ENCODE measurements at regions not wholly inside any gene's neighbourhood (a gene's known extent, or its start where the extent isn't known, plus 50 kb on each side); places are given as distances from the start of the nearest gene placed in this dataset.

- Histone ChIP-seq H3K4me2 (ENCODE audit: low read length) (no peak overlapping the region), H3K79me2 (ENCODE audit: insufficient read depth, low read depth, low read length) (no peaks in the 10 kb centered on the region), H3K36me3 (ENCODE audit: insufficient read depth, low read length) (no peaks in the 10 kb centered on the region), H2AFZ (ENCODE audit: low read length) (no peak overlapping the region), H3K27ac (ENCODE audit: low read depth, low read length, poor library complexity, severe bottlenecking) (no peak overlapping the region), H4K20me1 (ENCODE audit: insufficient read depth, low read length) (no peaks in the 10 kb centered on the region), H3K9me3 (ENCODE audit: low read length) (no peaks in the 10 kb centered on the region), H3K4me3 (ENCODE audit: low read depth, low read length, poor library complexity, severe bottlenecking) (no peak overlapping the region), H3K4me1 (ENCODE audit: insufficient read depth, low read length, poor library complexity, severe bottlenecking) (no peaks in the 10 kb centered on the region), H3K9me2 (ENCODE audit: insufficient read depth, low read length) (no peaks in the 10 kb centered on the region)
- DNase-seq (ENCODE audit: low spot score) = no peak
- ChIA-PET POLR2A (interaction anchor here (0.5 to 0.8 kb wide), 2 partner anchors 35 to 1015 kb away, joined by 3 read pairs; no protein-coding TSS in a partner anchor), CTCF (ENCODE audit: unreplicated experiment) (no interaction called here)
- intact Hi-C loops (cut with micrococcal nuclease; ENCODE audit: unreplicated experiment) = no loop called here
- no TSS peak for BruUV-seq (replicated peaks)
- no peak for TF ChIP-seq CTCF (conservative IDR thresholded peaks at IDR 0.05; ENCODE audit: low read length)
Observed at GRCh38 chr11:93945596-93945995, 75.6 kb upstream of the HEPHL1 start.

GRCh38 chr11:93952082-93952780 is 68.9 kb upstream of the HEPHL1 start:
- DNase-seq (ENCODE audit: low spot score) = no peak
- intact Hi-C loops (cut with micrococcal nuclease; ENCODE audit: unreplicated experiment) = no loop called here
- no peak overlapping the region for H3K4me2 ChIP-seq (ENCODE audit: low read length)
- no peak overlapping the region for H3K4me3 ChIP-seq (ENCODE audit: low read depth, low read length, poor library complexity, severe bottlenecking)
- H2AFZ ChIP-seq (ENCODE audit: low read length) = no peak overlapping the region
- H3K9me3 ChIP-seq (ENCODE audit: low read length) = no peaks in the 10 kb centered on the region
- ChIA-PET CTCF (ENCODE audit: unreplicated experiment) (no interaction called here), POLR2A (interaction anchor here (0.6 kb wide), 1 partner anchor 282 kb away, joined by 4 read pairs; no protein-coding TSS in a partner anchor)
- TF ChIP-seq CTCF (conservative IDR thresholded peaks at IDR 0.05; ENCODE audit: low read length) (no peak), EZH2phosphoT487 (IDR thresholded peaks at IDR 0.05; ENCODE audit: borderline replicate concordance, low read depth, low read length) (no peak)
- no peaks in the 10 kb centered on the region for H3K79me2 ChIP-seq (ENCODE audit: insufficient read depth, low read depth, low read length)
- no peaks in the 10 kb centered on the region for H4K20me1 ChIP-seq (ENCODE audit: insufficient read depth, low read length)
- no TSS peak for BruUV-seq (replicated peaks)
- no peaks in the 10 kb centered on the region for H3K4me1 ChIP-seq (ENCODE audit: insufficient read depth, low read length, poor library complexity, severe bottlenecking)
- no peaks in the 10 kb centered on the region for H3K9me2 ChIP-seq (ENCODE audit: insufficient read depth, low read length)
- no peaks in the 10 kb centered on the region for H3K36me3 ChIP-seq (ENCODE audit: insufficient read depth, low read length)
- H3K27ac ChIP-seq (ENCODE audit: low read depth, low read length, poor library complexity, severe bottlenecking) = no peak overlapping the region

- Histone ChIP-seq H3K4me2 (ENCODE audit: low read length) (no peak overlapping the region), H3K27ac (ENCODE audit: low read depth, low read length, poor library complexity, severe bottlenecking) (no peak overlapping the region), H3K79me2 (ENCODE audit: insufficient read depth, low read depth, low read length) (no peaks in the 10 kb centered on the region), H3K4me3 (ENCODE audit: low read depth, low read length, poor library complexity, severe bottlenecking) (no peak overlapping the region), H2AFZ (ENCODE audit: low read length) (no peak overlapping the region), H3K9me2 (ENCODE audit: insufficient read depth, low read length) (no peaks in the 10 kb centered on the region), H3K36me3 (ENCODE audit: insufficient read depth, low read length) (no peaks in the 10 kb centered on the region), H3K9me3 (ENCODE audit: low read length) (no peaks in the 10 kb centered on the region), H4K20me1 (ENCODE audit: insufficient read depth, low read length) (no peaks in the 10 kb centered on the region), H3K4me1 (ENCODE audit: insufficient read depth, low read length, poor library complexity, severe bottlenecking) (no peaks in the 10 kb centered on the region)
- TF ChIP-seq EZH2phosphoT487 (IDR thresholded peaks at IDR 0.05; ENCODE audit: borderline replicate concordance, low read depth, low read length) (no peak), CTCF (conservative IDR thresholded peaks at IDR 0.05; ENCODE audit: low read length) (no peak)
- POLR2A ChIA-PET = no interaction called here
- CTCF ChIA-PET (ENCODE audit: unreplicated experiment) = no interaction called here
- no peak for DNase-seq (ENCODE audit: low spot score)
- no TSS peak for BruUV-seq (replicated peaks)
- intact Hi-C loops (cut with micrococcal nuclease; ENCODE audit: unreplicated experiment) = no loop called here
Observed at GRCh38 chr11:93957397-93957952, 63.7 kb upstream of the HEPHL1 start.

Measured in OCI-LY7 (cell line).